ENCODE measurements at regions not wholly inside any gene's neighbourhood (a gene's known extent, or its start where the extent isn't known, plus 50 kb on each side); places are given as distances from the start of the nearest gene placed in this dataset.

DNA sequence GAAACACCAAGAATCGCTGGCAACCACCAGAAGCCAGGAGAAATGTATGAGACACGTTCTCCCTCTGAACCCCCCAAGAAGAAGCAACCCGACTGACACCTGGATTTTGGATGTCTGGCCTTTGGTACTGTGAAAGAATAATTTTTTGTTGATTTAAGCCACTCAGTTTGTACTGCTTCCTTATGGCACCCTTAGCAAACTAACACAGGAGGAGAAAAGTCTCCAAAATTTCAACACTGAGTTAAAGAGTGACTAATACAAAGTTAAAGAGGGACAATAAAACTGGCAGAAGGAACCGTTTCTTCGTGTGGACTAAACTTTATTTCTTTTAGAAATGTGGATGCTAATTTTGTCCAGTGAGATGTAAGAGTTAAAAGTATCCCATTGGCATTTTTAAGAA is 660.9 kb upstream of the LINC00305 start:
- H3K4me3 Mint-ChIP-seq = no peak overlapping the region
- no peak overlapping the region for H2BK12ac ChIP-seq (ENCODE audit: insufficient read length, low read depth, low read length)
- no peak for DNase-seq
- H2BK5ac ChIP-seq (ENCODE audit: insufficient read length, low read length) = no peak overlapping the region
- no peak overlapping the region for H2AK5ac ChIP-seq (ENCODE audit: insufficient read length, low read length)
- no peak overlapping the region for H3K27ac Mint-ChIP-seq
- no peak overlapping the region for H3K4ac ChIP-seq (ENCODE audit: low read depth, low read length)
- H3K4me1 ChIP-seq (ENCODE audit: insufficient read depth, low read length) = no peaks in the 10 kb centered on the region
- H3K27me3 Mint-ChIP-seq (ENCODE audit: low read depth) = no peaks in the 10 kb centered on the region
- H3T11ph ChIP-seq (ENCODE audit: low read length) = no peak overlapping the region
- no peak overlapping the region for H3K14ac ChIP-seq (ENCODE audit: insufficient read depth, low read length)
- H3K4me2 ChIP-seq (ENCODE audit: insufficient read depth, insufficient read length, low read length) = no peak overlapping the region
- H3K27me3 ChIP-seq (ENCODE audit: insufficient read depth, low read length) = no peaks in the 10 kb centered on the region
- no peaks in the 10 kb centered on the region for H3K79me1 ChIP-seq (ENCODE audit: insufficient read depth, low read depth, low read length, poor library complexity, severe bottlenecking)
- peaks cover 0 to 3% (median 0%) of the 10 kb centered on the region in 3 experiments; a peak in 2 of 7 replicates for H3K36me3 Mint-ChIP-seq (ENCODE audit: insufficient read depth in 1 of 3, low read depth in 3 of 3)
- WGBS (ENCODE audit: extremely low coverage, insufficient read length, low lambda C conversion rate) = no CpG with 5 or more reads among the region's 5 CpGs
- TF ChIP-seq, protein P1, sequence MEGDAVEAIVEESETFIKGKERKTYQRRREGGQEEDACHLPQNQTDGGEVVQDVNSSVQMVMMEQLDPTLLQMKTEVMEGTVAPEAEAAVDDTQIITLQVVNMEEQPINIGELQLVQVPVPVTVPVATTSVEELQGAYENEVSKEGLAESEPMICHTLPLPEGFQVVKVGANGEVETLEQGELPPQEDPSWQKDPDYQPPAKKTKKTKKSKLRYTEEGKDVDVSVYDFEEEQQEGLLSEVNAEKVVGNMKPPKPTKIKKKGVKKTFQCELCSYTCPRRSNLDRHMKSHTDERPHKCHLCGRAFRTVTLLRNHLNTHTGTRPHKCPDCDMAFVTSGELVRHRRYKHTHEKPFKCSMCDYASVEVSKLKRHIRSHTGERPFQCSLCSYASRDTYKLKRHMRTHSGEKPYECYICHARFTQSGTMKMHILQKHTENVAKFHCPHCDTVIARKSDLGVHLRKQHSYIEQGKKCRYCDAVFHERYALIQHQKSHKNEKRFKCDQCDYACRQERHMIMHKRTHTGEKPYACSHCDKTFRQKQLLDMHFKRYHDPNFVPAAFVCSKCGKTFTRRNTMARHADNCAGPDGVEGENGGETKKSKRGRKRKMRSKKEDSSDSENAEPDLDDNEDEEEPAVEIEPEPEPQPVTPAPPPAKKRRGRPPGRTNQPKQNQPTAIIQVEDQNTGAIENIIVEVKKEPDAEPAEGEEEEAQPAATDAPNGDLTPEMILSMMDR (conservative IDR thresholded peaks at IDR 0.05) = no peak
- no peak overlapping the region for H3K23ac ChIP-seq (ENCODE audit: insufficient read length, low read depth, low read length)
- H4K5ac ChIP-seq (ENCODE audit: insufficient read length, low read depth, low read length) = no peak overlapping the region
- H2BK20ac ChIP-seq (ENCODE audit: low read depth, low read length, poor library complexity, severe bottlenecking) = no peak overlapping the region
- H2BK15ac ChIP-seq (ENCODE audit: low read depth, low read length) = no peak overlapping the region
- H4K91ac ChIP-seq (ENCODE audit: insufficient read length, low read depth, low read length) = no peak overlapping the region
- H3K18ac ChIP-seq (ENCODE audit: insufficient read length, low read depth, low read length) = no peak overlapping the region
- no peak overlapping the region for H3K9ac ChIP-seq (ENCODE audit: extremely low read depth, insufficient read length, low read length)
- no peak overlapping the region for H3K56ac ChIP-seq (ENCODE audit: insufficient read length, low read depth, low read length)
- no peaks in the 10 kb centered on the region for H3K23me2 ChIP-seq (ENCODE audit: insufficient read length, low read depth, low read length, poor library complexity, severe bottlenecking)
- H3K79me2 ChIP-seq (ENCODE audit: insufficient read depth, low read length) = no peaks in the 10 kb centered on the region
- no peaks in the 10 kb centered on the region; a peak in 2 of 5 replicates for H3K9me3 Mint-ChIP-seq
- H4K20me1 ChIP-seq (ENCODE audit: control insufficient read depth, insufficient read depth, insufficient read length) = no peaks in the 10 kb centered on the region
- H2AFZ ChIP-seq (ENCODE audit: low read length) = no peak overlapping the region
- no peaks in the 10 kb centered on the region for H3K9me3 ChIP-seq (ENCODE audit: control insufficient read depth, low read depth, low read length)
- H3K4me1 Mint-ChIP-seq = 0 out of 4 replicates have a peak, but pooled peaks cover 0 to 6% of the 10 kb centered on the region in 2 experiments
- H2BK120ac ChIP-seq (ENCODE audit: low read depth, low read length, poor library complexity, severe bottlenecking) = no peak overlapping the region
- H3K27ac ChIP-seq (ENCODE audit: insufficient read length, low read depth, low read length) = no peak overlapping the region
- no peak overlapping the region for H4K8ac ChIP-seq (replicated peaks; ENCODE audit: insufficient read length, low read depth, low read length)
